ENCODE measurements at regions not wholly inside any gene's neighbourhood (a gene's known extent, or its start where the extent isn't known, plus 50 kb on each side); places are given as distances from the start of the nearest gene placed in this dataset.

DNA sequence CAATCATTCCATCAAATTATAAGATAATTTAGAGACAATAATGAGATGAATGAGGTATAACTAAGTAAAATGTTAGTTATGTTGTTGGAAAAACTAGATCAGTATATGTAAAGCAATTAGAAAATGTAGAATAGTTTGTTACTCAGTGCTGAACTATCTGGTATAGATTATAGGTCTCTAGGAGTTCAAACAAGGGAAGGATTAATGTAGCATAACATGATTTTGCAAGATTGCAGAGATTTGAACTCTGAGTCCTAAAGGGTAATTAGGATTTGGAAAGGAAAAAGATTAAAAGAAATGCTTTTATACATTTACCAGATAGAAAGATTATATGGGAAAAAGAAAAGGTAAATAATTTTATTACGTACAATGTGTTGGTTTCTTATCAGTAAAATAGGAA, 246.3 kb downstream of the KCNC2 start:
- TF ChIP-seq CTCF (conservative IDR thresholded peaks at IDR 0.05; ENCODE audit: low read depth, low read length) (no peak), EZH2 (IDR thresholded peaks at IDR 0.05; ENCODE audit: borderline replicate concordance, low read depth, low read length, poor library complexity, severe bottlenecking) (no peak)

Data from A673 (cell line).